Choroid plexus epithelial cell (primary cell): ENCODE measurements at regions not wholly inside any gene's neighbourhood (a gene's known extent, or its start where the extent isn't known, plus 50 kb on each side); places are given as distances from the start of the nearest gene placed in this dataset.

Experiments used
- DNase-seq: peaks from one replicate; pipeline ENCODE4 v3.0.0-alpha.2; 2010; ENCODE audit warnings: low read depth
- H3K4me3 ChIP-seq: 2 replicates; pipeline ENCODE4 v1.5.1; 2011; ENCODE audit warnings: low read depth, mild to moderate bottlenecking, control low read depth, low read length, moderate library complexity
- TF ChIP-seq, protein P1 (sequence below): conservative IDR thresholded peaks from 2 replicates; pipeline ENCODE4 v1.5.1; 2011; ENCODE audit warnings: low read depth, mild to moderate bottlenecking, control low read depth, inconsistent platforms, low read length, moderate library complexity

DNA sequence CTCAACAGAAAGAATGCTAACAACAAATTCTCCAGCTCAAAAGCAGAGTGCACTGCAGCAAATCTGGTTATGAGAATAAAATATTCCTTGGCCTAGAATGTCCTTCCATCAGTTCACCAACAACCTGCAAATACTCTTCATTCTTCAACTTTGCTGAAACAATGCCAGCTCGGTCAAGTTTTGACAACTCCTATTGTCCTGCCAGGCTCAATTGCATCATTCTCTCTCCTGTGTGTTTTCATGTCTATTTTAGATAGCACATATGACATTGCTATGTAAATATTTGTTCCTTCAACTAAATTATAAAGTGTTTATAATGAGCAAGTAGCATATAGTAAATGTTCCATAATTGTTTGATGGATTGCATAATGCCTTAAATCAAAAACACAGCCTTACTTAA, 463.8 kb downstream of the TLE1 start:
- TF ChIP-seq, protein P1, sequence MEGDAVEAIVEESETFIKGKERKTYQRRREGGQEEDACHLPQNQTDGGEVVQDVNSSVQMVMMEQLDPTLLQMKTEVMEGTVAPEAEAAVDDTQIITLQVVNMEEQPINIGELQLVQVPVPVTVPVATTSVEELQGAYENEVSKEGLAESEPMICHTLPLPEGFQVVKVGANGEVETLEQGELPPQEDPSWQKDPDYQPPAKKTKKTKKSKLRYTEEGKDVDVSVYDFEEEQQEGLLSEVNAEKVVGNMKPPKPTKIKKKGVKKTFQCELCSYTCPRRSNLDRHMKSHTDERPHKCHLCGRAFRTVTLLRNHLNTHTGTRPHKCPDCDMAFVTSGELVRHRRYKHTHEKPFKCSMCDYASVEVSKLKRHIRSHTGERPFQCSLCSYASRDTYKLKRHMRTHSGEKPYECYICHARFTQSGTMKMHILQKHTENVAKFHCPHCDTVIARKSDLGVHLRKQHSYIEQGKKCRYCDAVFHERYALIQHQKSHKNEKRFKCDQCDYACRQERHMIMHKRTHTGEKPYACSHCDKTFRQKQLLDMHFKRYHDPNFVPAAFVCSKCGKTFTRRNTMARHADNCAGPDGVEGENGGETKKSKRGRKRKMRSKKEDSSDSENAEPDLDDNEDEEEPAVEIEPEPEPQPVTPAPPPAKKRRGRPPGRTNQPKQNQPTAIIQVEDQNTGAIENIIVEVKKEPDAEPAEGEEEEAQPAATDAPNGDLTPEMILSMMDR, result no peak
- H3K4me3 ChIP-seq, result no peak overlapping the region
- DNase-seq, result no peak

DNA sequence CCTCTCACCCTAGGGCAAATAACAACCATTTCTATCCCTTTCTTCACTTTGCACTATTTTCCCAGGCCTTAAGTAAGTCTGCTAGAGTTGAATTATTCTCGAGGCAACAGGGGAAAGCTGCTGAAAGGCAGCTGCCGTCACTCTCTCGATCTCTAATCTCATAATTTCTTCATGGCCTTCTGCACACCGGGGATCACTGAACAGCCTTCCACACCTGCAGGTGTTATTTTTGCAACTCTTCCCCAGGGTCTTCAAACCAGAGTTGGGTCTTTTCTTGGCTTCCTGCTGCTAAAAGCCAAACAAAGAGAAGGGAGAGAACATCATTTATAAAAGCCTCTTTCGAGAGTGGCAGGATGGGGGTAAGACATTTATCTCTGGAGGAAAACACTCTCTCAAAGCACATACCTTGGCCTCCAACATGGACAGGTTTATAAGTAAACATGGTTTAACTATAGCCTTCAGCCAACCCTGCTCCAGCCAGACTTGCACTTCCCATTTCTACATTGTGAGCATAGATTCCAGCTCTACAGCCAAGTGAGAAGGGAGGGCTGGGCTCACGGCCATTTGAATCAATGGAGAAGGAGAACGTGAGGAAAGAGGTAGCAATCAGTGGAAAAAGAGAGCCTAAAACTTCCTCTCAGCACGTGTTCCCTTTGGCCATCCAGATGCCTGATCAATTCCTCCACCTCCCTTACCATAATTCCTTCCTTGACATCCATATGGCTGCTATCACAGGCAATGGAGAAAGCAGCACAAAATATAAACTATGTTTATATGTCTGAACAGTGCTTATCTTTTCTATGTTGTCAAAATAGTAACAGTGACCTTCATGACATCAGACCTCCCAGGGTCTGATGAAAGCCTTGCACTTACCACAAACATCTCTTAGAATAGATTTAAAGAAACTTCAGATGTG, 464.9 kb downstream of the TLE1 start:
- TF ChIP-seq, protein P1, result no peak
- no peak for DNase-seq
- no peak overlapping the region for H3K4me3 ChIP-seq

DNA sequence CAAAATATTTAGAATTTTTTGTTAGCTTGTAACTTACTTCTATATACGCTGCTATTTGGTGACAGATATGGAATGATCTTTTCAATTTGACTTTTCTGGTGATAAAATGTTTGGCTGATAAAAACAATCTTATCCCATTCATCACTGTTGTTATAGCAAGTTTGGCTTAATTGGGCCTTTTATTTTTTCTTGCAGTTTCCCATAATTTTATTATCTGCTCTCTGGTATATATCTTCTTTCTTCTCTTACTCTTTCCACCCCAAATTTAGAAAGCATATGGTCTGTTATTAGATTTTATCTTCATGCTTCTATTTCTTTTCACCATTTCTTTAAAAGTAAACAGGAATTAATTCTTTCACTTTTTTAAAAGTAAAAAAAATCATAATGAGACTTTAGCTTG, 474.4 kb downstream of the TLE1 start:
- H3K4me3 ChIP-seq, result no peak overlapping the region
- DNase-seq, result no peak
- TF ChIP-seq, protein P1, result no peak

DNA sequence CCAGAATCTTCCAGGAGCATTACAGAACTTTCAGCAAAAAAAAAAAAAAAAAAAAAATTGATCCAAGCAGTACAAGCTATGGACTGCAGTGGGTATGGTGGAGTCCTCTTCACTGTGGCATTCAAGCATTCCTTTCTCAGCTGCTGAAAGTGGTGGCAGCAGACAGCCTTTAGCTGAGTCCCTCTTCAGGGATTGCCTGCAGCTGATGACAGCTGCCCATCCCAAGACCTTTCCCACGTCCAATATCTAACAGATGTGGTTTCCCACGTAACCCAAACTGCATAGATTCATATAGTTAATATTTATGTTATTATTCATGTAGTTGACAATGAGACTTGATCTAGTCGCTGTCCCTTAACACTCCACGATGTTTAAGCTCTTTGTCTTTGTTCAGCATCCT, 475.9 kb downstream of the TLE1 start:
- TF ChIP-seq, protein P1, result no peak
- no peak for DNase-seq
- H3K4me3 ChIP-seq, result no peak overlapping the region

DNA sequence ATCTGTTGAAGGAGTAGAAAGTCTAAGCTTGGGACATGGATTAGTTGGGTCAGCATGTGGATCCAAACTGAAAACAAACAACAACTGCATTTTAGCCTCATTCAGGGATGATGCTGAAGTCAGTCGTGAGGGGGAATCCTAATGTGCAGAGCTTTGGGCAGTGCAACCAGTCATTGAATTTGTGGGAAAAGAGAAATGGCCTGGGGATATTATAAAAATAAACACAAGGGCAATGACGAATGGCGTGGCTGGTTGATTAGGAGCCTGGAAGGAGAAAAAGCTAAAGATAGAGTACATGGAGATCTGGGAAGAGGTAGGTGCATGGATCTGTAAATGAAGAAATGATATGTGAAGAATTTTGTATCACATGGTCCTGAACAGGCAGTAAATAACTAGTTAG, 477.6 kb downstream of the TLE1 start:
- DNase-seq, result no peak
- no peak overlapping the region for H3K4me3 ChIP-seq
- TF ChIP-seq, protein P1, result no peak

DNA sequence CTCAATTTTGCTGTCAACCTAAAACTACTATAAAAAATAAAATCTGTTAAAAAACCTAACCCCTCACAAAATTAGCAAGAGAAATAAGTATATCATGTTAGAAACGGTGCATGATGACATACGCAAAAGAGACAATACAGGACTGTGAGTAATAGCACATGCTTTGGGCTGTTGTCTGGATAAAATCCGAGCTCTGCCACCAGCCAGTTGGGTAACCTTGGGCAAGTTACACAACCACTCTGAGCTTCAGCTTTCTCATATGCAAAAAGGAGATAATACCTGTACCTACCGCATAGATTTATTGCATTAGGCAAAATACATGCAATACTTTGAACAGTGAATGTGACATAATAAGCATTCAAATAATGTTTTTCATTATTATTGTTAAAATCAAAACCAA, 481.7 kb downstream of the TLE1 start:
- TF ChIP-seq, protein P1, result no peak
- H3K4me3 ChIP-seq, result no peak overlapping the region
- DNase-seq, result no peak

DNA sequence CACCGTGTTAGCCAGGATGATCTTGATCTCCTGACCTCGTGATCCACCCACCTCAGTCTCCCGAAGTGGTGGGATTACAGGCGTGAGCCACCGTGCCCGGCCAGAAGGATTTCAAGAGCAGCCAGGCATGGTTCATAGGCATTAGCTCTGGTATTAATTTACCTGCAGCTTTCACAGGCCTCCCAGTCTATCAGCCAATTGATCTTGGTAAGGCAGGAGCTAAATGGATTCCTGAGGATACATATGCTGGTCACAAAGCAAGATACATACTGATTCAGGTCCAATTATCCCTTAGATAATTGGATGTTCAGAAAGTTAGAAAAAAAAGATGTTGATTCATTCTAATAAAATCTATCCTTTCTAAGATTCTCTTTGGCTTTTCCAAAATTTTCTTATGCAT, 487.1 kb downstream of the TLE1 start:
- DNase-seq, result no peak
- TF ChIP-seq, protein P1, result no peak
- H3K4me3 ChIP-seq, result no peak overlapping the region
